Neuron (in vitro differentiated cells): ENCODE measurements at regions not wholly inside any gene's neighbourhood (a gene's known extent, or its start where the extent isn't known, plus 50 kb on each side); places are given as distances from the start of the nearest gene placed in this dataset.
"Not testable (repeated sequence)": the region's sequence is repeated elsewhere in the genome, so short reads cannot be mapped to it uniquely, and the experiment has no call there.

Experiments used
- H2AFZ ChIP-seq: one replicate; pipeline ENCODE4 v1.6.1; 2013; ENCODE audit warnings: low read depth, mild to moderate bottlenecking, inconsistent platforms, low read length, moderate library complexity
- H3K27me3 ChIP-seq: one replicate; pipeline ENCODE4 v1.6.1; 2013; ENCODE audit warnings: low read length; ENCODE audit not compliant: insufficient read depth
- H3K36me3 ChIP-seq: one replicate; pipeline ENCODE4 v1.6.1; 2013; ENCODE audit warnings: low read length; ENCODE audit not compliant: insufficient read depth
- H3K4me1 ChIP-seq: one replicate; pipeline ENCODE4 v1.6.1; 2013; ENCODE audit warnings: low read length; ENCODE audit not compliant: insufficient read depth
- H3K4me3 ChIP-seq: 2 replicates; pipeline ENCODE4 v1.5.1; 2013; ENCODE audit warnings: mild to moderate bottlenecking, low read length, moderate library complexity
- H3K9me3 ChIP-seq: one replicate; pipeline ENCODE4 v1.6.1; 2013; ENCODE audit warnings: low read length

DNA sequence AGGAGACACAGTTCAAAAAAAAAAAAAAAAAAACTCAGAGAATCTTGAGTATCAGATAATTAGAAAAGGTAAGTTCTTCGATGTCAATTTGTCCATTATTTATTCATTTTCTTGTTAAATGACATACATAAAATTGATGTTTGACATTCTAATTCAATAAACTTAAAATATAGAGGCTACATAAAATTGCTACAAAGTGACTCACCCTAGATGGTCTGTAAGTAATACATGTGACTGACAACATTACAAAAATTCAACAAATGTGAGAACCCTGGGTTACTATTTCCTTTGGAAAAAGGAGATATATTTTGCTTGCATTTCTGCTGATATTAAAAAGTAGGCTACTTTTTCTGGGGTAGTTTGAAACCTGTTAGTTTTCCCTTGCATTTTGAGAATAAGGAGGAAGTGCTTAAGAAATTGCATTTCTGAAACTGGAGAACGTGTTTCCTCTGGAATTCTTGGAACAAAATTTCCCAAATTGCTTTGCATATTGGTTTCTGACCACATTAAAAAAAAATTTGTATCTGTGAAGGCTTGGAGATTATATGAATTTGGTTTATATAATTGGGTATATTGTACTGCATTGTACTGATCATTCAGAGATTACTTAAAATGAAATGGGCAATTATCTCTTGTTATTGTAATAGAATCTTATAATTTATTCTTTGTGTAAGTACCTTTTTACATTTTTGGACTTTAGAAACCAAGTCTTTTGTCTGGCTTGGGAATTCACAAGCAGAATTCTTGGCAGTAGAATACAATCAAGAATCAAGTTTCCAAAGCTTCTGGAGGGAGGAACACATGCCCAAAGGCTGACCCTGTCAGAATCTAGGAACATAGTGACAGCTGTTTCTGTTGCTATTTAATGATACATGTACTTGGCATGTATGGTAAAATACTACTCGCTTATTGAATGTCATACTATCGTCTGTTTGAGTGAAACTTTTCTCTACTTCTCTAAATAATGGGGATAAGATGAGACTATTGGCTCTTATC, 106.1 kb downstream of the DSEL start:
- no peaks in the 10 kb centered on the region for H3K4me1 ChIP-seq
- H3K36me3 ChIP-seq, result no peaks in the 10 kb centered on the region
- no peaks in the 10 kb centered on the region for H3K27me3 ChIP-seq
- no peak overlapping the region for H3K4me3 ChIP-seq
- no peaks in the 10 kb centered on the region for H3K9me3 ChIP-seq
- H2AFZ ChIP-seq, result peak overlapping the region; percentile 36

DNA sequence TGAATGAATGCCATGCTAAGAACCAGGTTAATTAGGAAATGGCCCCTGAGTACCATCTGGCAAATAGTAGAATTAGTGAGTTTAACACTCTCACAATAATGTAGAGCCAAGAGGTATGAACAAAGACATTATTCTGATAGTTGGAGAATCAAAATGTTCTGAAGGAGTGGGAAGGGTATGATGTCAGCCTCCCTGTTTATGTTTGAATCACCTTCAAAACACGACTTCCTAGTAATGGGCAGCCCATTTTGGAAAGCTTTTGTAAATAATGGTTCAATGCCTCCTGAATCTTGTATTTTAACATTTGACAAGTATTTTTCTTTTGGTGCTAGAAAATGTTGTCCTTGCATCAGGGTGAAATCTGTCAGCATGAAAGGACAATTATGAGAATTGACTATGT, 108.3 kb downstream of the DSEL start:
- no peaks in the 10 kb centered on the region for H3K27me3 ChIP-seq
- no peak overlapping the region for H3K4me3 ChIP-seq
- no peaks in the 10 kb centered on the region for H3K9me3 ChIP-seq
- no peak overlapping the region for H2AFZ ChIP-seq
- H3K36me3 ChIP-seq, result no peaks in the 10 kb centered on the region
- no peaks in the 10 kb centered on the region for H3K4me1 ChIP-seq

- Histone ChIP-seq H3K36me3 (no peaks in the 10 kb centered on the region), H3K4me3 (no peak overlapping the region), H3K9me3 (no peaks in the 10 kb centered on the region), H3K4me1 (no peaks in the 10 kb centered on the region), H2AFZ (no peak overlapping the region), H3K27me3 (no peaks in the 10 kb centered on the region)
These were observed 109.8 kb downstream of the DSEL start for GRCh38 chr18:67406714-67407113.

GRCh38 chr18:67402543-67402942, 114.0 kb downstream of the DSEL start:
- H2AFZ ChIP-seq, result no peak overlapping the region
- H3K4me3 ChIP-seq, result no peak overlapping the region
- no peaks in the 10 kb centered on the region for H3K27me3 ChIP-seq
- H3K4me1 ChIP-seq, result no peaks in the 10 kb centered on the region
- H3K36me3 ChIP-seq, result no peaks in the 10 kb centered on the region
- H3K9me3 ChIP-seq, result no peaks in the 10 kb centered on the region

GRCh38 chr18:67400502-67401117, 115.9 kb downstream of the DSEL start:
- H3K36me3 ChIP-seq, result no peaks in the 10 kb centered on the region
- H2AFZ ChIP-seq, result no peak overlapping the region
- no peaks in the 10 kb centered on the region for H3K27me3 ChIP-seq
- no peaks in the 10 kb centered on the region for H3K9me3 ChIP-seq
- H3K4me3 ChIP-seq, result no peak overlapping the region
- no peaks in the 10 kb centered on the region for H3K4me1 ChIP-seq

DNA sequence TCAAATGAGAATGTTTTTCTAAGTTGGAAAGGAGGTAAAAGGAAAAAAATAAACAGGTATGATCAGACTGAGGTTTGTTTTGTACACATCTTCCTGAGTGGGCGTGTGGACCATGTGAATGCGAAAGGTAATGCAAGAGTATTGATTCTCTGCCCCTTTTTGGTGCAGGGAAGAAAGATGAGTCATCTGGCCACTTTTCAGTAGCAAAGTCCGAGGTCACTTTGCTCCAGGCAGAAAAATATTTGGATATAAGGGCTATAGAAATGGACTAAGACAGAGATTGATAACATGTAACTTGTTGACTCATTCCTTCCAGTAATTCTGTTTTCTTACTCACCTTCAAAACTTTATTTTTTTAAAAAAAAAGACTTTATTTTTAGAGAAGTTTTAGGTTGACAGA, 130.5 kb downstream of the DSEL start:
- Histone ChIP-seq H3K27me3 (no peaks in the 10 kb centered on the region), H2AFZ (no peak overlapping the region), H3K4me1 (peaks cover 20% of the 10 kb centered on the region), H3K9me3 (no peaks in the 10 kb centered on the region), H3K36me3 (no peaks in the 10 kb centered on the region), H3K4me3 (no peak overlapping the region)

DNA sequence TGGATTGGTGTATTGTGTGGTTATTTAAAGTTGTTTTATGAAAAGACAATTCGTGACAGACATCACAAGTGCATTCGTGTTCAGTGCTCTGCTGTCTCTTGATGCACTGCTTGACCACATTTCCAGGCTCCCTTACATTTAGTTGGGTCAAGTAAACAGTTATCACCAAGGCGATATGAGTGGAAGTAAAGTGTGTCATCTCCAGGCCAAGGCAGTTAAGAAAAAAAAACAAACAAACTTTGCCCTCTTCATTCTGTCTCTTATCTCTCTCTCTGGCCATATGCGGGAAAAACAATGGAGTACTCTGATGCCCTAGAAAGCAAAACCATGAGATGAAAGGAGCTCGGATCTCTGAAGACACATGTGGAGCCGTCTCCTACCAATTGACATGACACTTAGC, 131.1 kb downstream of the DSEL start:
- no peak overlapping the region for H2AFZ ChIP-seq
- H3K9me3 ChIP-seq, result no peaks in the 10 kb centered on the region
- no peak overlapping the region for H3K4me3 ChIP-seq
- H3K4me1 ChIP-seq, result peaks cover 19% of the 10 kb centered on the region
- no peaks in the 10 kb centered on the region for H3K36me3 ChIP-seq
- H3K27me3 ChIP-seq, result no peaks in the 10 kb centered on the region

- not testable (repeated sequence) for H3K27me3 ChIP-seq, H2AFZ ChIP-seq, H3K9me3 ChIP-seq, H3K4me1 ChIP-seq, H3K36me3 ChIP-seq, H3K4me3 ChIP-seq
These were observed 132.5 kb downstream of the DSEL start for GRCh38 chr18:67384057-67384456.

- Histone ChIP-seq H3K9me3 (no peaks in the 10 kb centered on the region), H3K27me3 (no peaks in the 10 kb centered on the region), H3K36me3 (no peaks in the 10 kb centered on the region), H3K4me1 (peaks cover 9% of the 10 kb centered on the region), H2AFZ (no peak overlapping the region), H3K4me3 (no peak overlapping the region)
These were observed 134.8 kb downstream of the DSEL start for GRCh38 chr18:67381608-67382150.

DNA sequence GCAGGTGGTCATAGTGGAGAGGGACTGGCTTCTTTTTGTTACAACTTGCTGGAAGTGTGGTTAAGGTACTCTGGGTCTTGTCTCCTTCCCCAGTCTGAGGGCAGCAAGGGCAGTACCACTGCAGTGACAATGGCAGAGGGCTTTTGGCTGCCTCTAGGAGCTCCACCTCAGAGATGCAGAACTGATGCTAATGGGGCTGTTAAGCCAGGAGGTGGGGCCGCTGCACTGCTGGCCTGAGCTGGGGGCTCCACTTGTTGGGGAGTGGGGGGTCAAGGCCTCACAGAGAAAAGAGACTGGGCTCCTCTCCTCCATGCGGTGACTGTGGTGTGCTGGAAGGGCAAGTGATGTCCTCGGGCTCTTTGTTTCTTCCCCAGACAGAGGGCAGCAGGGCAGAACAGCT, 135.7 kb downstream of the DSEL start:
- Histone ChIP-seq H3K9me3 (no peaks in the 10 kb centered on the region), H3K36me3 (no peaks in the 10 kb centered on the region), H3K27me3 (no peaks in the 10 kb centered on the region), H2AFZ (no peak overlapping the region), H3K4me1 (peaks cover 13% of the 10 kb centered on the region), H3K4me3 (no peak overlapping the region)

GRCh38 chr18:67379981-67380380, 136.5 kb downstream of the DSEL start:
- peaks cover 6% of the 10 kb centered on the region for H3K4me1 ChIP-seq
- H3K36me3 ChIP-seq, result no peaks in the 10 kb centered on the region
- H3K4me3 ChIP-seq, result no peak overlapping the region
- H3K27me3 ChIP-seq, result no peaks in the 10 kb centered on the region
- no peak overlapping the region for H2AFZ ChIP-seq
- H3K9me3 ChIP-seq, result no peaks in the 10 kb centered on the region

- Histone ChIP-seq H3K36me3 (no peaks in the 10 kb centered on the region), H2AFZ (no peak overlapping the region), H3K9me3 (no peaks in the 10 kb centered on the region), H3K4me1 (peaks cover 4% of the 10 kb centered on the region), H3K27me3 (no peaks in the 10 kb centered on the region), H3K4me3 (no peak overlapping the region)
These were observed 140.1 kb downstream of the DSEL start for GRCh38 chr18:67376372-67376771.

- Histone ChIP-seq H3K36me3 (no peaks in the 10 kb centered on the region), H3K4me1 (peaks cover 4% of the 10 kb centered on the region), H2AFZ (no peak overlapping the region), H3K9me3 (no peaks in the 10 kb centered on the region), H3K4me3 (no peak overlapping the region), H3K27me3 (no peaks in the 10 kb centered on the region)
These were observed 142.9 kb downstream of the DSEL start for GRCh38 chr18:67373636-67374035.
